K562 (cell line): ENCODE measurements at regions not wholly inside any gene's neighbourhood (a gene's known extent, or its start where the extent isn't known, plus 50 kb on each side); places are given as distances from the start of the nearest gene placed in this dataset.
"Not testable (repeated sequence)": the region's sequence is repeated elsewhere in the genome, so short reads cannot be mapped to it uniquely, and the experiment has no call there.

Experiments
- ATAC-seq: fragments of 200-7000 bp; cut with Tn5 transposase; 3 replicates; pipeline ENCODE4 v1.9.1; 2020; ENCODE audit warnings: moderate library complexity
- BruUV-seq: library from RNA; stranded (reverse); fragments of 400-500 nt; replicated peaks from 2 replicates; lab custom pipeline; 2021; lab: Mats Ljungman, UMichigan
- CTCF ChIA-PET: fragments of 300-600 bp; formaldehyde crosslinking; extraction: SDS; loops from one replicate; lab custom pipeline; 2021; ENCODE audit warnings: low intra/inter-chr PET ratio; lab: Yijun Ruan, JAX
- POLR2A ChIA-PET: fragments of 300-600, 350-650 bp; sonication (Branson Sonifier 250); formaldehyde crosslinking; extraction: SDS; loops from one replicate; lab custom pipeline; 2021; ENCODE audit warnings: antibody characterized with exemption, inconsistent platforms; lab: Yijun Ruan, JAX
- DNase-seq, 4 experiments: peaks; one replicate each; pipeline versions ENCODE4 v3.0.0 to v3.0.0-alpha.2; 2011 to 2018; ENCODE audit warnings: low spot score in 3 of 4, mixed read lengths in 3 of 4; ENCODE audit errors: extremely low read depth in 1 of 4
- FAIRE-seq: peaks from 2 replicates; lab custom pipeline; 2011; peaks lifted over from hg19 to GRCh38; lab: Jason Lieb, UNC
- H2AFZ ChIP-seq: 2 replicates; pipeline ENCODE4 v1.6.0; 2011; ENCODE audit warnings: low read depth, low read length, control low read depth, inconsistent platforms
- H3K27ac ChIP-seq: fragments of 200-600 bp; 3 replicates; pipeline ENCODE4 v1.8.0; 2011; ENCODE audit warnings: low read depth, mild to moderate bottlenecking, control low read depth, inconsistent platforms, low read length, moderate library complexity, mixed read lengths; ENCODE audit errors: extremely low read depth
- H3K27me3 ChIP-seq, 2 experiments: fragments of 300-600 bp in 1 of 2; 2 replicates in 1 of 2; 3 replicates in 1 of 2; pipeline versions ENCODE4 v1.6.0 to v1.8.0; 2011; ENCODE audit warnings: inconsistent platforms in 2 of 2, low read length in 2 of 2, mild to moderate bottlenecking in 1 of 2, mixed read lengths in 1 of 2, moderate library complexity in 1 of 2; ENCODE audit not compliant: control insufficient read depth in 2 of 2, insufficient read depth in 2 of 2
- H3K36me3 ChIP-seq: fragments of 300-600 bp; 3 replicates; pipeline ENCODE4 v1.8.0; 2011; ENCODE audit warnings: mild to moderate bottlenecking, low read length, inconsistent platforms; ENCODE audit not compliant: control insufficient read depth, insufficient read depth
- H3K4me1 ChIP-seq, 2 experiments: fragments of 200-600 bp in 1 of 2; replicated peaks in 1 of 2; 2 replicates in 1 of 2; 3 replicates in 1 of 2; pipeline versions ENCODE4 v1.5.1 to v1.8.0; 2011; ENCODE audit warnings: inconsistent platforms in 2 of 2, low read length in 2 of 2, mild to moderate bottlenecking in 1 of 2, mixed read lengths in 1 of 2, moderate library complexity in 1 of 2; ENCODE audit not compliant: control insufficient read depth in 2 of 2, insufficient read depth in 2 of 2
- H3K4me2 ChIP-seq: 2 replicates; pipeline ENCODE4 v1.6.1; 2011; ENCODE audit warnings: low read length, control low read depth, inconsistent platforms, mixed read lengths; ENCODE audit not compliant: insufficient read depth
- H3K4me3 ChIP-seq: fragments of 200-600 bp; sonication (generic), shearing (Covaris generic); 2 replicates; pipeline ENCODE4 v1.5.1; 2016; ENCODE audit warnings: control low read depth, inconsistent platforms
- H3K79me2 ChIP-seq: fragments of 200-600 bp; 3 replicates; pipeline ENCODE4 v1.8.0; 2011; ENCODE audit warnings: low read length, inconsistent platforms; ENCODE audit not compliant: control insufficient read depth, insufficient read depth
- H3K9ac ChIP-seq, 2 experiments: 2 replicates each; pipeline versions ENCODE4 v1.6.0 to v1.6.1; 2011; ENCODE audit warnings: low read depth in 2 of 2, low read length in 2 of 2, control low read depth in 1 of 2, inconsistent platforms in 1 of 2, mild to moderate bottlenecking in 1 of 2, mixed read lengths in 1 of 2; ENCODE audit not compliant: insufficient read depth in 1 of 2
- H3K9me1 ChIP-seq: one replicate; pipeline ENCODE4 v1.6.0; 2011; ENCODE audit warnings: inconsistent platforms, mild to moderate bottlenecking, low read length, moderate library complexity; ENCODE audit not compliant: control insufficient read depth, insufficient read depth
- H3K9me3 ChIP-seq: replicated peaks from 2 replicates; pipeline ENCODE4 v1.5.1; 2011; ENCODE audit warnings: low read depth, low read length, inconsistent platforms; ENCODE audit not compliant: control insufficient read depth, insufficient read depth
- H4K20me1 ChIP-seq: replicated peaks from 2 replicates; pipeline ENCODE4 v1.6.1; 2011; ENCODE audit warnings: low read length, inconsistent platforms, mixed read lengths; ENCODE audit not compliant: control insufficient read depth, insufficient read depth
- ATF4 ChIP-seq: fragments of 450-650 bp; formaldehyde crosslinking; IDR thresholded peaks from 2 replicates; pipeline ENCODE4 v1.4.0; 2022; ENCODE audit warnings: mild to moderate bottlenecking, moderate library complexity
- CCNT2 ChIP-seq: IDR thresholded peaks from 2 replicates; pipeline ENCODE4 v1.6.1; 2011; ENCODE audit warnings: borderline replicate concordance, low read depth, mild to moderate bottlenecking, moderate library complexity, mixed read lengths, low read length; ENCODE audit not compliant: insufficient read length; ENCODE audit errors: extremely low read depth
- EZH2 ChIP-seq: IDR thresholded peaks from 2 replicates; pipeline ENCODE4 v1.6.1; 2012; ENCODE audit warnings: low read depth, mild to moderate bottlenecking, inconsistent platforms, low read length, borderline replicate concordance
- NELFE ChIP-seq: IDR thresholded peaks from 2 replicates; pipeline ENCODE4 v1.6.1; 2011; ENCODE audit warnings: mild to moderate bottlenecking; ENCODE audit not compliant: insufficient read depth, insufficient read length
- NFE2L1 ChIP-seq: fragments of 450-650 bp; IDR thresholded peaks from 2 replicates; pipeline ENCODE4 v1.6.1; 2016; ENCODE audit warnings: missing genetic modification characterization, low read depth, mild to moderate bottlenecking, missing compliant biosample characterization, moderate library complexity, borderline replicate concordance
- ZNF57 ChIP-seq: fragments of 450-650 bp; formaldehyde crosslinking; IDR thresholded peaks from 2 replicates; pipeline ENCODE4 v1.4.0; 2020; ENCODE audit warnings: mild to moderate bottlenecking, moderate library complexity
- ZNF830 ChIP-seq: fragments of 250-450 bp; sonication (Bioruptor Pico); IDR thresholded peaks from 2 replicates; pipeline ENCODE4 v1.5.0; 2021; ENCODE audit warnings: mild to moderate bottlenecking
- WGBS: fragments of 100-300 bp; shearing (Covaris generic); methylation state at CpG from one replicate; pipeline ENCODE4 v1.1.6; 2016; ENCODE audit warnings: low coverage, mixed read lengths; ENCODE audit not compliant: insufficient coverage; ENCODE audit errors: missing lambda C conversion rate; 5-methylcytosine and 5-hydroxymethylcytosine counted together
- in situ Hi-C: fragments of 300-500 bp; cut with MboI; formaldehyde crosslinking; loops from 4 replicates; pipeline ENCODE4 v1.15.0; 2018; ENCODE audit warnings: inconsistent platforms, mixed read lengths
- intact Hi-C: fragments of 100-400 bp; cut with micrococcal nuclease; formaldehyde crosslinking; loops from 2 replicates; pipeline ENCODE4 v1.14.2; 2022

- TF ChIP-seq ATF4 (no peak), NFE2L1 (tag) (no peak)
These were observed 78.5 kb upstream of the DNAH5 start (continued) for GRCh38 chr5:14022971-14023370.

GRCh38 chr5:14020944-14021343 lies 76.5 kb upstream of the DNAH5 start:
- CTCF ChIA-PET, BruUV-seq, in situ Hi-C loops, H3K4me2 ChIP-seq, H3K9ac ChIP-seq, H3K4me3 ChIP-seq, H3K9me1 ChIP-seq, H4K20me1 ChIP-seq, POLR2A ChIA-PET, H2AFZ ChIP-seq, ATAC-seq, intact Hi-C loops, H3K9me3 ChIP-seq, DNase-seq, H3K27ac ChIP-seq, H3K36me3 ChIP-seq, H3K4me1 ChIP-seq, FAIRE-seq, H3K27me3 ChIP-seq, H3K79me2 ChIP-seq: not testable (repeated sequence)
- 0% methylated on average over 1 of the region's 4 CpGs for WGBS

- H3K79me2 ChIP-seq, result no peaks in the 10 kb centered on the region
- no TSS peak for BruUV-seq
- WGBS, result 0% methylated on average over 1 of the region's 1 CpG
- CTCF ChIA-PET, result no interaction called here
- H3K9me1 ChIP-seq, result no peaks in the 10 kb centered on the region
- no peaks in the 10 kb centered on the region for H3K9me3 ChIP-seq
- H3K27me3 ChIP-seq, result 0 out of 5 replicates have a peak, but pooled peaks cover 0 to 3% of the 10 kb centered on the region in 2 experiments
- no peaks in the 10 kb centered on the region for H4K20me1 ChIP-seq
- ATAC-seq (no peak), DNase-seq (no peak), FAIRE-seq (no peak)
- H2AFZ ChIP-seq, result no peak overlapping the region
- POLR2A ChIA-PET, result no interaction called here
- no peak for TF ChIP-seq CCNT2
- no peak for TF ChIP-seq ZNF57 (CRISPR knock-in tag)
- no peak for TF ChIP-seq EZH2
- TF ChIP-seq NELFE, result no peak
- TF ChIP-seq ZNF830, result no peak
- H3K36me3 ChIP-seq, result no peaks in the 10 kb centered on the region
- H3K4me1 ChIP-seq, result no peaks in the 10 kb centered on the region
- H3K4me2 ChIP-seq, result no peak overlapping the region
- H3K4me3 ChIP-seq, result no peak overlapping the region
- in situ Hi-C loops, result no loop called here
- H3K27ac ChIP-seq, result no peak overlapping the region
- intact Hi-C loops, result no loop called here
- no peak overlapping the region for H3K9ac ChIP-seq
These were observed 75.3 kb upstream of the DNAH5 start for GRCh38 chr5:14019768-14020290.
